A549 (cell line): ENCODE measurements at regions not wholly inside any gene's neighbourhood (a gene's known extent, or its start where the extent isn't known, plus 50 kb on each side); places are given as distances from the start of the nearest gene placed in this dataset.

Experiments used
- TF ChIP-seq, protein P1 (sequence below): fragments of >200 bp; sonication (Bioruptor Twin); formaldehyde crosslinking; IDR thresholded peaks from 3 replicates; pipeline ENCODE4 v1.5.1; 2016
- TF ChIP-seq, protein P2 (sequence below): fragments of 450-650 bp; IDR thresholded peaks from 2 replicates; pipeline ENCODE4 v1.6.1; 2014; ENCODE audit warnings: antibody characterized with exemption
- TF ChIP-seq, protein P3 (sequence below): IDR thresholded peaks from 2 replicates; pipeline ENCODE4 v1.6.1; 2012
- TF ChIP-seq, protein P4 (sequence below): fragments of 200-600 bp; sonication (generic); IDR thresholded peaks from 2 replicates; pipeline ENCODE4 v1.6.1; 2016; ENCODE audit warnings: antibody characterized with exemption, mild to moderate bottlenecking, moderate library complexity

DNA sequence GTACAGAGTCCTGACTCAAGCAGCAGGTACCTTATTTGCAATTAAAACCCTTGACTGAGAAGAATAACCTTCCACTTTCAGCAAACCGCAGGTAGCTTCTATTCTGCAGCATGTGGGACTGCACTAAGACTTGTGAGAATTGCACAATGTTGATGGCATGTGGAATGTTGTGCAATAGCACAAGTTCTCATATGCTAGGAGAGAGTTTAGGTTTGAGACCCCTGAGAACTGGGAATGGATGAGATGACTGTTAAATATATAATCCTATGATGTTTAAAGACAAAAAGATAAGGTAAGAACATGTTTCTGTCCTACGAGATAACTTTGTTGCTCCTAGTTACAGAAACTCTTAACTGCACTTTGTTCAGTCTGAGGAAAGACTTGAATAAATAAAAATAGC, 194.6 kb downstream of the OTOR start:
- TF ChIP-seq, protein P1, sequence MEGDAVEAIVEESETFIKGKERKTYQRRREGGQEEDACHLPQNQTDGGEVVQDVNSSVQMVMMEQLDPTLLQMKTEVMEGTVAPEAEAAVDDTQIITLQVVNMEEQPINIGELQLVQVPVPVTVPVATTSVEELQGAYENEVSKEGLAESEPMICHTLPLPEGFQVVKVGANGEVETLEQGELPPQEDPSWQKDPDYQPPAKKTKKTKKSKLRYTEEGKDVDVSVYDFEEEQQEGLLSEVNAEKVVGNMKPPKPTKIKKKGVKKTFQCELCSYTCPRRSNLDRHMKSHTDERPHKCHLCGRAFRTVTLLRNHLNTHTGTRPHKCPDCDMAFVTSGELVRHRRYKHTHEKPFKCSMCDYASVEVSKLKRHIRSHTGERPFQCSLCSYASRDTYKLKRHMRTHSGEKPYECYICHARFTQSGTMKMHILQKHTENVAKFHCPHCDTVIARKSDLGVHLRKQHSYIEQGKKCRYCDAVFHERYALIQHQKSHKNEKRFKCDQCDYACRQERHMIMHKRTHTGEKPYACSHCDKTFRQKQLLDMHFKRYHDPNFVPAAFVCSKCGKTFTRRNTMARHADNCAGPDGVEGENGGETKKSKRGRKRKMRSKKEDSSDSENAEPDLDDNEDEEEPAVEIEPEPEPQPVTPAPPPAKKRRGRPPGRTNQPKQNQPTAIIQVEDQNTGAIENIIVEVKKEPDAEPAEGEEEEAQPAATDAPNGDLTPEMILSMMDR = no peak
- TF ChIP-seq, protein P2, sequence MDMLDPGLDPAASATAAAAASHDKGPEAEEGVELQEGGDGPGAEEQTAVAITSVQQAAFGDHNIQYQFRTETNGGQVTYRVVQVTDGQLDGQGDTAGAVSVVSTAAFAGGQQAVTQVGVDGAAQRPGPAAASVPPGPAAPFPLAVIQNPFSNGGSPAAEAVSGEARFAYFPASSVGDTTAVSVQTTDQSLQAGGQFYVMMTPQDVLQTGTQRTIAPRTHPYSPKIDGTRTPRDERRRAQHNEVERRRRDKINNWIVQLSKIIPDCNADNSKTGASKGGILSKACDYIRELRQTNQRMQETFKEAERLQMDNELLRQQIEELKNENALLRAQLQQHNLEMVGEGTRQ = no peak
- TF ChIP-seq, protein P3, sequence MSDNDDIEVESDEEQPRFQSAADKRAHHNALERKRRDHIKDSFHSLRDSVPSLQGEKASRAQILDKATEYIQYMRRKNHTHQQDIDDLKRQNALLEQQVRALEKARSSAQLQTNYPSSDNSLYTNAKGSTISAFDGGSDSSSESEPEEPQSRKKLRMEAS = no peak
- TF ChIP-seq, protein P4, sequence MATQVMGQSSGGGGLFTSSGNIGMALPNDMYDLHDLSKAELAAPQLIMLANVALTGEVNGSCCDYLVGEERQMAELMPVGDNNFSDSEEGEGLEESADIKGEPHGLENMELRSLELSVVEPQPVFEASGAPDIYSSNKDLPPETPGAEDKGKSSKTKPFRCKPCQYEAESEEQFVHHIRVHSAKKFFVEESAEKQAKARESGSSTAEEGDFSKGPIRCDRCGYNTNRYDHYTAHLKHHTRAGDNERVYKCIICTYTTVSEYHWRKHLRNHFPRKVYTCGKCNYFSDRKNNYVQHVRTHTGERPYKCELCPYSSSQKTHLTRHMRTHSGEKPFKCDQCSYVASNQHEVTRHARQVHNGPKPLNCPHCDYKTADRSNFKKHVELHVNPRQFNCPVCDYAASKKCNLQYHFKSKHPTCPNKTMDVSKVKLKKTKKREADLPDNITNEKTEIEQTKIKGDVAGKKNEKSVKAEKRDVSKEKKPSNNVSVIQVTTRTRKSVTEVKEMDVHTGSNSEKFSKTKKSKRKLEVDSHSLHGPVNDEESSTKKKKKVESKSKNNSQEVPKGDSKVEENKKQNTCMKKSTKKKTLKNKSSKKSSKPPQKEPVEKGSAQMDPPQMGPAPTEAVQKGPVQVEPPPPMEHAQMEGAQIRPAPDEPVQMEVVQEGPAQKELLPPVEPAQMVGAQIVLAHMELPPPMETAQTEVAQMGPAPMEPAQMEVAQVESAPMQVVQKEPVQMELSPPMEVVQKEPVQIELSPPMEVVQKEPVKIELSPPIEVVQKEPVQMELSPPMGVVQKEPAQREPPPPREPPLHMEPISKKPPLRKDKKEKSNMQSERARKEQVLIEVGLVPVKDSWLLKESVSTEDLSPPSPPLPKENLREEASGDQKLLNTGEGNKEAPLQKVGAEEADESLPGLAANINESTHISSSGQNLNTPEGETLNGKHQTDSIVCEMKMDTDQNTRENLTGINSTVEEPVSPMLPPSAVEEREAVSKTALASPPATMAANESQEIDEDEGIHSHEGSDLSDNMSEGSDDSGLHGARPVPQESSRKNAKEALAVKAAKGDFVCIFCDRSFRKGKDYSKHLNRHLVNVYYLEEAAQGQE = no peak
